ENCODE measurements at regions not wholly inside any gene's neighbourhood (a gene's known extent, or its start where the extent isn't known, plus 50 kb on each side); places are given as distances from the start of the nearest gene placed in this dataset.

GRCh38 chr16:85445064-85445778 is 167.9 kb upstream of the GSE1 start:
- H3K4me3 ChIP-seq (ENCODE audit: low read depth, low read length): no peak overlapping the region
- TF ChIP-seq, protein P1, sequence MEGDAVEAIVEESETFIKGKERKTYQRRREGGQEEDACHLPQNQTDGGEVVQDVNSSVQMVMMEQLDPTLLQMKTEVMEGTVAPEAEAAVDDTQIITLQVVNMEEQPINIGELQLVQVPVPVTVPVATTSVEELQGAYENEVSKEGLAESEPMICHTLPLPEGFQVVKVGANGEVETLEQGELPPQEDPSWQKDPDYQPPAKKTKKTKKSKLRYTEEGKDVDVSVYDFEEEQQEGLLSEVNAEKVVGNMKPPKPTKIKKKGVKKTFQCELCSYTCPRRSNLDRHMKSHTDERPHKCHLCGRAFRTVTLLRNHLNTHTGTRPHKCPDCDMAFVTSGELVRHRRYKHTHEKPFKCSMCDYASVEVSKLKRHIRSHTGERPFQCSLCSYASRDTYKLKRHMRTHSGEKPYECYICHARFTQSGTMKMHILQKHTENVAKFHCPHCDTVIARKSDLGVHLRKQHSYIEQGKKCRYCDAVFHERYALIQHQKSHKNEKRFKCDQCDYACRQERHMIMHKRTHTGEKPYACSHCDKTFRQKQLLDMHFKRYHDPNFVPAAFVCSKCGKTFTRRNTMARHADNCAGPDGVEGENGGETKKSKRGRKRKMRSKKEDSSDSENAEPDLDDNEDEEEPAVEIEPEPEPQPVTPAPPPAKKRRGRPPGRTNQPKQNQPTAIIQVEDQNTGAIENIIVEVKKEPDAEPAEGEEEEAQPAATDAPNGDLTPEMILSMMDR (IDR thresholded peaks at IDR 0.05; ENCODE audit: borderline replicate concordance, insufficient read depth, low read depth, low read length): no peak

DNA sequence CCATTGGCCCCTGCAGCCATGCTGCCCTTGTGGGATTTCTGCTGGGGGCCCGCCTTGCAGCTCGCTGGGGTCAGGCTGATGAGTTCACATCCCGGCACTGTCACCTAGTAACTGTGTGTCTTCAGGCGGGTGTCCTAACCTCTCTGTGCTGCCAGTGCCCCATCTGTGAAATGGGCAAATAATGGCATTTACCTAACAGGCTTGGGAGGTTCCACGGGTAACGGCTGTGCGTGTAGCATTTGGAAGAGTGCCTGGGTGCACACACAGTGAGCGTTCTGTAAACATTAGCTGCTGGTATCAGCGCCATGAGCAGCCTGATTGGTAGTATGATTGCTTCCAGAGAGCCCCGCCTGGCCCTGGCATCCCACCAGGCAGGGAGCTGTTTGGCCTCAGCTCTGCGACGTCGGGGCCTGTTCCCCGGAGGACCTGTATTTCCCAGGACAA is 167.3 kb upstream of the GSE1 start:
- TF ChIP-seq, protein P1 (IDR thresholded peaks at IDR 0.05; ENCODE audit: borderline replicate concordance, insufficient read depth, low read depth, low read length): no peak
- no peak overlapping the region for H3K4me3 ChIP-seq (ENCODE audit: low read depth, low read length)

GRCh38 chr16:85446951-85447692 is 166.0 kb upstream of the GSE1 start:
- H3K4me3 ChIP-seq (ENCODE audit: low read depth, low read length): no peak overlapping the region
- TF ChIP-seq, protein P1 (IDR thresholded peaks at IDR 0.05; ENCODE audit: borderline replicate concordance, insufficient read depth, low read depth, low read length): no peak

DNA sequence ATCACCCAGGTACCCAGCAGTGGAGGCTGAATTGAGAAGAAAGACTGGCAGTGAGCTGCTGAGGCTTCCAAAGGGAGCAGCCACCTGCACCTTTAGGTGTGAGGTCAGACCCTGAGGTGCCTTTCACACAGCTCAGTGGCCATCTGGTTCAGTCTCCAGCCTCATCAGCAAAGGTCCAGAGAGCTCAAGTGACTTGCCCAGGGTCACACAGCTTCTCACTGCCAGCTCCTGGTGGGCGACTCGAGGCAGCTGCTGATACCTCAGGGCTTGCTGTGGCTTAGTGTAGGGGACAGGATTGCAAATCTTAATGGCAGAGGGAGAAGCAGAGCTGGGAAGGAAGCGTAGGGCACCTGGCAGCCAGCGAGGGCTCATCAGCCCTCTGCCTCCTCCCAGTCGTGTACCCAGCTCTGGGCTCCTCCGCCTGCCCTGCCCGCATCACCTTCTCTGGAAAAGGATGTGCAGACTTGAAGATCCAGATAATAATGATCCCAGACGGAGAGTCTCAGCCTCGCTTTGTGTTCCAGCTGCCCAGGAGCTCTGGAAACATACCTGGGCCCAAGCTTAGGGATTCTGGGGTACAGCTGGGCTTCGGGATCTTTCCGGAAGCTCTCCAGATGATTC is 165.3 kb upstream of the GSE1 start:
- no peak overlapping the region for H3K4me3 ChIP-seq (ENCODE audit: low read depth, low read length)
- TF ChIP-seq, protein P1 (IDR thresholded peaks at IDR 0.05; ENCODE audit: borderline replicate concordance, insufficient read depth, low read depth, low read length): no peak

- H3K4me3 ChIP-seq (ENCODE audit: low read depth, low read length): no peak overlapping the region
- TF ChIP-seq, protein P1 (IDR thresholded peaks at IDR 0.05; ENCODE audit: borderline replicate concordance, insufficient read depth, low read depth, low read length): no peak
Observed at GRCh38 chr16:85448557-85449190, 164.4 kb upstream of the GSE1 start.

DNA sequence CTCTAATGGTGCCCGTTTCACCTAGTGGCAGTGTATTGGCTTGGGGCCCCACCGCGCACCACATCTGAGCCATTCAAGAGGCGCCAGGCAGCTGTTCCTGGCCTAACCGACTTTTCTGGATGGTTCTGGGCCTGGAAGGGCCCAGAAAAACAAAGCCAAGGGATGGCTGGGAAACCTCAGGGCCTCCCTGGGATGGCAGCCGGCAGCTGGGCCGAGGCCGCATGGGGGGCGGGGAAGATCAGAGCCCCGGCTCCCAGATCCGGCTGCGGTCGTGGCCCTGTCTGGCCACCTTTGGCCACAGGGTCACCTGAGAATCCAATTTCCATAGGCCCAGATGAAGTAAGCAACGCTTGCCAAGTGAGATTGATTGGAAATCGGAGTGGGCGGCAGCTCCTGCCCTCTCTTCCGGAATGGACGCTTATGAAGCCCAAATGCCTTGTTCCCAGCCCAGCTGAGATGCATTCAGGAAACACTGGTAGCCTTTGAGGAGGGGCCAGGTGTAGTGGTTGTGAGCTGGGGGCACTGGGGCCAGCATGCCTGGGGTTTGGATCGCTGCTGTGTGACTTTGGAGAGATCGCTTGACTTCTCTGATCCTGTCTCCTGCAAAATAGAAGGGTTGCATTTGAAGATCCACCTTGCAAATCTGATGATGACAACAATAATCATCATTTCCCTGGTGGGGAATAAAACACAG is 163.8 kb upstream of the GSE1 start:
- H3K4me3 ChIP-seq (ENCODE audit: low read depth, low read length): no peak overlapping the region
- TF ChIP-seq, protein P1 (IDR thresholded peaks at IDR 0.05; ENCODE audit: borderline replicate concordance, insufficient read depth, low read depth, low read length): no peak

Data from GM12875 (cell line).